ENCODE measurements at regions not wholly inside any gene's neighbourhood (a gene's known extent, or its start where the extent isn't known, plus 50 kb on each side); places are given as distances from the start of the nearest gene placed in this dataset.

DNA sequence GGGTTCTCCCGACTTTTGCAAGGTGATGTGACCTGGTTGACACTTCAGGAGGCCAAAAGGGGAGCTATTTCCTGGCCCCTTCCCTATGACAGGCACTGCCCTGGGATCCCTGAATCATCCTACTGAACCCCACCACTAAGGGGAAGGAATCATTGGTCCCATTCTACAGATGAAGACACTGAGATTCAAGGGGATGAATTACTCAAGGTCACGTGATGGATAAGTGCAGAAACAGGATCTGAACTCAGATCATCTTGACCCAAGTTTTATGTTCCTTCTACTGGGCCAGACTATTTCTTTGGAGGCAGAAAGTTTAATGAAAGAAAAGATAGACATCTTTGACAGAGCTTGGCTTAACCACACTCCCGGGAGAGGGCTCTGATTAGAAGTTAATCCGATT lies 258.7 kb downstream of the RRAGC start:
- peaks cover 4% of the 10 kb centered on the region for H3K27me3 Mint-ChIP-seq (ENCODE audit: insufficient read depth, low read depth)

GRCh38 chr1:38600286-38600685 lies 259.3 kb downstream of the RRAGC start:
- H3K9ac ChIP-seq, result no peak overlapping the region
- no peak overlapping the region for H3K4me3 Mint-ChIP-seq
- H3K27ac Mint-ChIP-seq, result no peak overlapping the region
- no peaks in the 10 kb centered on the region for H3K4me1 Mint-ChIP-seq
- no peak overlapping the region for H3K27ac ChIP-seq
- peak overlapping the region; percentile 0 for H3K4me2 ChIP-seq
- H3K27me3 Mint-ChIP-seq (ENCODE audit: insufficient read depth, low read depth), result peaks cover 3% of the 10 kb centered on the region
- no peaks in the 10 kb centered on the region for H3F3A ChIP-seq (ENCODE audit: low read depth)
- H3K9me3 ChIP-seq (ENCODE audit: low read depth), result no peaks in the 10 kb centered on the region
- H3K36me3 ChIP-seq, result no peaks in the 10 kb centered on the region
- H2AFZ ChIP-seq (replicated peaks), result no peak overlapping the region
- no peaks in the 10 kb centered on the region for H3K79me2 ChIP-seq (ENCODE audit: low read depth)
- no peaks in the 10 kb centered on the region for H4K20me1 ChIP-seq (ENCODE audit: low read depth)
- TF ChIP-seq EZH2 (IDR thresholded peaks at IDR 0.05) (no peak), EZH2phosphoT487 (IDR thresholded peaks at IDR 0.05) (no peak)
- TF ChIP-seq, protein P1, sequence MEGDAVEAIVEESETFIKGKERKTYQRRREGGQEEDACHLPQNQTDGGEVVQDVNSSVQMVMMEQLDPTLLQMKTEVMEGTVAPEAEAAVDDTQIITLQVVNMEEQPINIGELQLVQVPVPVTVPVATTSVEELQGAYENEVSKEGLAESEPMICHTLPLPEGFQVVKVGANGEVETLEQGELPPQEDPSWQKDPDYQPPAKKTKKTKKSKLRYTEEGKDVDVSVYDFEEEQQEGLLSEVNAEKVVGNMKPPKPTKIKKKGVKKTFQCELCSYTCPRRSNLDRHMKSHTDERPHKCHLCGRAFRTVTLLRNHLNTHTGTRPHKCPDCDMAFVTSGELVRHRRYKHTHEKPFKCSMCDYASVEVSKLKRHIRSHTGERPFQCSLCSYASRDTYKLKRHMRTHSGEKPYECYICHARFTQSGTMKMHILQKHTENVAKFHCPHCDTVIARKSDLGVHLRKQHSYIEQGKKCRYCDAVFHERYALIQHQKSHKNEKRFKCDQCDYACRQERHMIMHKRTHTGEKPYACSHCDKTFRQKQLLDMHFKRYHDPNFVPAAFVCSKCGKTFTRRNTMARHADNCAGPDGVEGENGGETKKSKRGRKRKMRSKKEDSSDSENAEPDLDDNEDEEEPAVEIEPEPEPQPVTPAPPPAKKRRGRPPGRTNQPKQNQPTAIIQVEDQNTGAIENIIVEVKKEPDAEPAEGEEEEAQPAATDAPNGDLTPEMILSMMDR (IDR thresholded peaks at IDR 0.05), result no peak
- no peaks in the 10 kb centered on the region for H3K36me3 Mint-ChIP-seq
- H3K4me3 ChIP-seq, result no peak overlapping the region
- H3K4me1 ChIP-seq, result peaks cover 6% of the 10 kb centered on the region
- DNase-seq (ENCODE audit: low spot score), result no peak
- no peaks in the 10 kb centered on the region for H3K9me3 Mint-ChIP-seq
- peaks cover 2% of the 10 kb centered on the region for H3K27me3 ChIP-seq

More for the DNA sequence above, 258.7 kb downstream of the RRAGC start:
- Histone ChIP-seq H3K79me2 (ENCODE audit: low read depth) (no peaks in the 10 kb centered on the region), H2AFZ (replicated peaks) (no peak overlapping the region), H3F3A (ENCODE audit: low read depth) (no peaks in the 10 kb centered on the region), H3K27ac (no peak overlapping the region), H3K4me1 (peaks cover 6% of the 10 kb centered on the region), H4K20me1 (ENCODE audit: low read depth) (no peaks in the 10 kb centered on the region), H3K27me3 (no peaks in the 10 kb centered on the region), H3K4me2 (no peak overlapping the region), H3K4me3 (no peak overlapping the region), H3K9ac (no peak overlapping the region), H3K9me3 (ENCODE audit: low read depth) (no peaks in the 10 kb centered on the region), H3K36me3 (no peaks in the 10 kb centered on the region)
- DNase-seq (ENCODE audit: low spot score), result no peak
- H3K4me3 Mint-ChIP-seq, result no peak overlapping the region
- TF ChIP-seq EZH2 (IDR thresholded peaks at IDR 0.05) (no peak), EZH2phosphoT487 (IDR thresholded peaks at IDR 0.05) (no peak)
- TF ChIP-seq, protein P1 (IDR thresholded peaks at IDR 0.05), result no peak
- H3K9me3 Mint-ChIP-seq, result no peaks in the 10 kb centered on the region
- no peaks in the 10 kb centered on the region for H3K4me1 Mint-ChIP-seq
- no peaks in the 10 kb centered on the region for H3K36me3 Mint-ChIP-seq
- no peak overlapping the region for H3K27ac Mint-ChIP-seq

- Histone ChIP-seq H3K36me3 (no peaks in the 10 kb centered on the region), H4K20me1 (ENCODE audit: low read depth) (no peaks in the 10 kb centered on the region), H3K79me2 (ENCODE audit: low read depth) (no peaks in the 10 kb centered on the region), H3K4me3 (no peak overlapping the region), H3K9me3 (ENCODE audit: low read depth) (no peaks in the 10 kb centered on the region), H3K27me3 (peaks cover 3% of the 10 kb centered on the region), H3K27ac (no peak overlapping the region), H3K9ac (no peak overlapping the region), H2AFZ (replicated peaks) (no peak overlapping the region), H3K4me2 (no peak overlapping the region), H3K4me1 (peaks cover 8% of the 10 kb centered on the region), H3F3A (ENCODE audit: low read depth) (no peaks in the 10 kb centered on the region)
- Mint-ChIP-seq H3K4me1 (no peaks in the 10 kb centered on the region), H3K9me3 (peaks cover 10% of the 10 kb centered on the region), H3K36me3 (no peaks in the 10 kb centered on the region), H3K27me3 (ENCODE audit: insufficient read depth, low read depth) (peaks cover 6% of the 10 kb centered on the region), H3K4me3 (no peak overlapping the region), H3K27ac (no peak overlapping the region)
- TF ChIP-seq, protein P1 (IDR thresholded peaks at IDR 0.05), result no peak
- TF ChIP-seq EZH2phosphoT487 (IDR thresholded peaks at IDR 0.05), result no peak
- no peak for DNase-seq (ENCODE audit: low spot score)
Observed at GRCh38 chr1:38598118-38598517, 261.5 kb downstream of the RRAGC start.
